ENCODE measurements at regions not wholly inside any gene's neighbourhood (a gene's known extent, or its start where the extent isn't known, plus 50 kb on each side); places are given as distances from the start of the nearest gene placed in this dataset.

- no TSS peak for BruUV-seq (replicated peaks)
- H3K36me3 Mint-ChIP-seq (ENCODE audit: insufficient read depth, unreplicated experiment): no peaks in the 10 kb centered on the region
- no peaks in the 10 kb centered on the region for H3K27me3 Mint-ChIP-seq (ENCODE audit: insufficient read depth, unreplicated experiment)
Observed at GRCh38 chr6:164990901-164991300, 318.5 kb downstream of the C6orf118 start.

DNA sequence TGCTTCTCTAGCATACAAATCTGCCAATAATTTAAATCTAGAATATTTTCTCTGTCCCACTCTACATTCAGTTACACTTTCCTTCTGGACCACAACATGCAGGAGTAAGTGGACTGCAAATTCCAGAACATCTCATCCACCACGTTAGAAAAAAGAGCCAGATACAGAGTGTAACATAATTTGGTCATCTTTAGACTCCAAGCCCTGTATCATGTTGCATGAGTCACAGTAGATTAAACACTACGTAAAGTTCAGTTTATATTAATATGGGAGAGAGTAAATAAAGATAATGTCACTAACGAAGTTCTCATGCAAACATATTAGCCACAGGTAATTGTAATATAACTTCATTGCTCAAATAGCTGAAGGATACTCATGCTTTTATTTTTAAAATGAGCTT is 327.0 kb downstream of the C6orf118 start:
- H3K9me3 Mint-ChIP-seq (ENCODE audit: unreplicated experiment): no peaks in the 10 kb centered on the region
- Histone ChIP-seq H3K4me3 (ENCODE audit: low read depth, low read length) (no peak overlapping the region), H3K36me3 (ENCODE audit: control insufficient read depth, insufficient read depth, low read length) (no peaks in the 10 kb centered on the region), H3K9me3 (no peaks in the 10 kb centered on the region), H3K27me3 (replicated peaks; ENCODE audit: control insufficient read depth, insufficient read depth, low read length) (no peaks in the 10 kb centered on the region), H3K4me1 (no peaks in the 10 kb centered on the region)
- no peaks in the 10 kb centered on the region for H3K36me3 Mint-ChIP-seq (ENCODE audit: insufficient read depth, unreplicated experiment)
- DNase-seq: no peak
- no TSS peak for BruUV-seq (replicated peaks)
- no peak overlapping the region for H3K4me3 Mint-ChIP-seq (ENCODE audit: unreplicated experiment)
- intact Hi-C loops (cut with micrococcal nuclease; ENCODE audit: unreplicated experiment): no loop called here
- CTCF ChIA-PET: no interaction called here
- no peaks in the 10 kb centered on the region for H3K4me1 Mint-ChIP-seq (ENCODE audit: low read depth, unreplicated experiment)
- POLR2A ChIA-PET: no interaction called here
- H3K27me3 Mint-ChIP-seq (ENCODE audit: insufficient read depth, unreplicated experiment): no peaks in the 10 kb centered on the region
- no peak overlapping the region for H3K27ac Mint-ChIP-seq (ENCODE audit: unreplicated experiment)
- TF ChIP-seq, protein P1, sequence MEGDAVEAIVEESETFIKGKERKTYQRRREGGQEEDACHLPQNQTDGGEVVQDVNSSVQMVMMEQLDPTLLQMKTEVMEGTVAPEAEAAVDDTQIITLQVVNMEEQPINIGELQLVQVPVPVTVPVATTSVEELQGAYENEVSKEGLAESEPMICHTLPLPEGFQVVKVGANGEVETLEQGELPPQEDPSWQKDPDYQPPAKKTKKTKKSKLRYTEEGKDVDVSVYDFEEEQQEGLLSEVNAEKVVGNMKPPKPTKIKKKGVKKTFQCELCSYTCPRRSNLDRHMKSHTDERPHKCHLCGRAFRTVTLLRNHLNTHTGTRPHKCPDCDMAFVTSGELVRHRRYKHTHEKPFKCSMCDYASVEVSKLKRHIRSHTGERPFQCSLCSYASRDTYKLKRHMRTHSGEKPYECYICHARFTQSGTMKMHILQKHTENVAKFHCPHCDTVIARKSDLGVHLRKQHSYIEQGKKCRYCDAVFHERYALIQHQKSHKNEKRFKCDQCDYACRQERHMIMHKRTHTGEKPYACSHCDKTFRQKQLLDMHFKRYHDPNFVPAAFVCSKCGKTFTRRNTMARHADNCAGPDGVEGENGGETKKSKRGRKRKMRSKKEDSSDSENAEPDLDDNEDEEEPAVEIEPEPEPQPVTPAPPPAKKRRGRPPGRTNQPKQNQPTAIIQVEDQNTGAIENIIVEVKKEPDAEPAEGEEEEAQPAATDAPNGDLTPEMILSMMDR (IDR thresholded peaks at IDR 0.05; ENCODE audit: insufficient read depth in 1 of 2, low read depth in 1 of 2, low read length in 1 of 2, severe bottlenecking in 1 of 2, unreplicated experiment in 1 of 2): no peak

More at GRCh38 chr6:164990901-164991300, 318.5 kb downstream of the C6orf118 start:
- Mint-ChIP-seq H3K9me3 (ENCODE audit: unreplicated experiment) (peaks cover 24% of the 10 kb centered on the region), H3K4me3 (ENCODE audit: unreplicated experiment) (no peak overlapping the region), H3K27ac (ENCODE audit: unreplicated experiment) (no peak overlapping the region), H3K4me1 (ENCODE audit: low read depth, unreplicated experiment) (no peaks in the 10 kb centered on the region)
- no peaks in the 10 kb centered on the region for H3K4me1 ChIP-seq
- intact Hi-C loops (cut with micrococcal nuclease; ENCODE audit: unreplicated experiment): no loop called here
- TF ChIP-seq, protein P1 (IDR thresholded peaks at IDR 0.05; ENCODE audit: insufficient read depth in 1 of 2, low read depth in 1 of 2, low read length in 1 of 2, severe bottlenecking in 1 of 2, unreplicated experiment in 1 of 2): no peak
- no peaks in the 10 kb centered on the region for H3K9me3 ChIP-seq
- H3K27me3 ChIP-seq (replicated peaks; ENCODE audit: control insufficient read depth, insufficient read depth, low read length): no peaks in the 10 kb centered on the region
- POLR2A ChIA-PET: no interaction called here
- DNase-seq: no peak
- H3K36me3 ChIP-seq (ENCODE audit: control insufficient read depth, insufficient read depth, low read length): no peaks in the 10 kb centered on the region
- CTCF ChIA-PET: no interaction called here
- no peak overlapping the region for H3K4me3 ChIP-seq (ENCODE audit: low read depth, low read length)

DNA sequence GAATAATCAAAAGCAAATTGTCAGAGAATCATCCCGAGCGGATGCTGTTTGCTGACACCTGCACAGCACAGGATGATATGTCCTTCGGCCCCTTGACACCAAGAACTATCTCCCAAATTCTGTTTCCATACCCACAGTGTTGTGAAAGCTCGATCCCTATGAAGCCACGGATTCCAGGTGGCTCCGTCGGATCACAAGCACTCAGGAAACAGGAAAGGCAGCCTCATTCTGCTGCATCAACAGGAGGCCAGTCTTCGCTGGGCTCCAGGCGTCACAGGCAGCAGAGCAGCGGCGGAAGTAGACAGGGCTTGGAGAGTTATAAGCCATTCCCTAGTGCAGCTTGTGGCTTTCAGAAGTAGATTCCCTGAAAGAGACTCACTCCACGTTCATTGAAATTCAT is 342.3 kb downstream of the C6orf118 start:
- H3K9me3 ChIP-seq: no peaks in the 10 kb centered on the region
- ChIA-PET CTCF (no interaction called here), POLR2A (no interaction called here)
- H3K4me1 ChIP-seq: 0 out of 2 replicates have a peak, but pooled peaks cover 6% of the 10 kb centered on the region
- H3K27ac Mint-ChIP-seq (ENCODE audit: unreplicated experiment): no peak overlapping the region
- intact Hi-C loops (cut with micrococcal nuclease; ENCODE audit: unreplicated experiment): no loop called here
- TF ChIP-seq, protein P1 (IDR thresholded peaks at IDR 0.05; ENCODE audit: insufficient read depth in 1 of 2, low read depth in 1 of 2, low read length in 1 of 2, severe bottlenecking in 1 of 2, unreplicated experiment in 1 of 2): no peak
- H3K27me3 Mint-ChIP-seq (ENCODE audit: insufficient read depth, unreplicated experiment): no peaks in the 10 kb centered on the region
- no peaks in the 10 kb centered on the region for H3K36me3 Mint-ChIP-seq (ENCODE audit: insufficient read depth, unreplicated experiment)
- H3K4me3 Mint-ChIP-seq (ENCODE audit: unreplicated experiment): no peak overlapping the region
- H3K9me3 Mint-ChIP-seq (ENCODE audit: unreplicated experiment): peaks cover 4% of the 10 kb centered on the region
- no peak for DNase-seq
- no peaks in the 10 kb centered on the region for H3K27me3 ChIP-seq (replicated peaks; ENCODE audit: control insufficient read depth, insufficient read depth, low read length)
- no peak overlapping the region for H3K4me3 ChIP-seq (ENCODE audit: low read depth, low read length)
- no TSS peak for BruUV-seq (replicated peaks)
- H3K36me3 ChIP-seq (ENCODE audit: control insufficient read depth, insufficient read depth, low read length): no peaks in the 10 kb centered on the region
- H3K4me1 Mint-ChIP-seq (ENCODE audit: low read depth, unreplicated experiment): no peaks in the 10 kb centered on the region

Data from Caco-2 (cell line).